Endothelial cell of umbilical vein (primary cell): ENCODE measurements at regions not wholly inside any gene's neighbourhood (a gene's known extent, or its start where the extent isn't known, plus 50 kb on each side); places are given as distances from the start of the nearest gene placed in this dataset.

Experiments
- BruUV-seq: library from RNA; stranded (reverse); fragments of 400-500 nt; replicated peaks from 2 replicates; lab custom pipeline; 2021; lab: Mats Ljungman, UMichigan
- CTCF ChIA-PET: fragments of 300-600, 350-600 bp; sonication (Branson Sonifier 250); formaldehyde crosslinking; loops from one replicate; lab custom pipeline; 2021; ENCODE audit warnings: antibody characterized with exemption, inconsistent platforms; lab: Charles Lee
- POLR2A ChIA-PET: fragments of 300-600, 350-600 bp; sonication (Branson Sonifier 250); formaldehyde crosslinking; loops from one replicate; lab custom pipeline; 2021; ENCODE audit warnings: antibody characterized with exemption, inconsistent platforms; lab: Charles Lee
- DNase-seq: peaks from one replicate; pipeline ENCODE4 v3.0.0-alpha.2; 2011; ENCODE audit warnings: low read depth, low spot score
- FAIRE-seq: peaks from 2 replicates; lab custom pipeline; 2011; peaks lifted over from hg19 to GRCh38; lab: Jason Lieb, UNC
- H2AFZ ChIP-seq: 2 replicates; pipeline ENCODE4 v1.6.0; 2012; ENCODE audit warnings: low read depth, low read length, control low read depth, inconsistent platforms
- H3K27ac ChIP-seq: 2 replicates; pipeline ENCODE4 v1.5.1; 2011; ENCODE audit warnings: low read depth, mild to moderate bottlenecking, control low read depth, low read length, moderate library complexity; ENCODE audit not compliant: insufficient read depth
- H3K27me3 ChIP-seq, 2 experiments: 2 replicates each; pipeline versions ENCODE4 v1.6.0 to v1.6.1; 2011; ENCODE audit warnings: low read length in 2 of 2, mixed read lengths in 1 of 2; ENCODE audit not compliant: control insufficient read depth in 2 of 2, insufficient read depth in 2 of 2
- H3K36me3 ChIP-seq, 2 experiments: 2 replicates in 1 of 2; 3 replicates in 1 of 2; pipeline ENCODE4 v1.5.1; 2011; ENCODE audit warnings: low read length in 2 of 2, mild to moderate bottlenecking in 1 of 2, moderate library complexity in 1 of 2; ENCODE audit not compliant: control insufficient read depth in 2 of 2, insufficient read depth in 2 of 2; ENCODE audit errors: extremely low read depth in 1 of 2
- H3K4me1 ChIP-seq: 3 replicates; pipeline ENCODE4 v1.5.1; 2011; ENCODE audit warnings: mild to moderate bottlenecking, low read length; ENCODE audit not compliant: control insufficient read depth, insufficient read depth; ENCODE audit errors: extremely low read depth
- H3K4me2 ChIP-seq: 2 replicates; pipeline ENCODE4 v1.6.1; 2011; ENCODE audit warnings: low read length, control low read depth, mixed read lengths; ENCODE audit not compliant: insufficient read depth
- H3K4me3 ChIP-seq, 3 experiments: fragments of 200-600 bp in 1 of 3; sonication (generic), shearing (Covaris generic) in 1 of 3; replicated peaks in 1 of 3; 2 replicates each; pipeline ENCODE4 v1.5.1; 2011 to 2016; ENCODE audit warnings: control low read depth in 3 of 3, low read length in 3 of 3, mild to moderate bottlenecking in 2 of 3, inconsistent platforms in 1 of 3, low read depth in 1 of 3, moderate library complexity in 1 of 3; ENCODE audit not compliant: insufficient read depth in 1 of 3
- H3K79me2 ChIP-seq: 2 replicates; pipeline ENCODE4 v1.6.0; 2012; ENCODE audit warnings: low read length, inconsistent platforms; ENCODE audit not compliant: control insufficient read depth, insufficient read depth
- H3K9ac ChIP-seq: replicated peaks from 2 replicates; pipeline ENCODE3; 2011; ENCODE audit warnings: low read length, control low read depth; ENCODE audit not compliant: insufficient read depth; ENCODE audit errors: extremely low read depth
- H3K9me1 ChIP-seq: replicated peaks from 3 replicates; pipeline ENCODE4 v1.6.0; 2011; ENCODE audit warnings: mild to moderate bottlenecking, low read length; ENCODE audit not compliant: control insufficient read depth, insufficient read depth; ENCODE audit errors: extremely low read depth
- H3K9me3 ChIP-seq: replicated peaks from 2 replicates; pipeline ENCODE4 v1.5.1; 2012; ENCODE audit warnings: low read length, inconsistent platforms; ENCODE audit not compliant: control insufficient read depth, insufficient read depth
- H4K20me1 ChIP-seq: replicated peaks from 2 replicates; pipeline ENCODE3; 2011; ENCODE audit warnings: mild to moderate bottlenecking, low read length; ENCODE audit not compliant: control insufficient read depth, insufficient read depth; ENCODE audit errors: extremely low read depth
- CTCF ChIP-seq, 2 donors: IDR thresholded peaks; 1 replicate in 1 of 2; 2 replicates in 1 of 2; pipeline ENCODE4 v1.5.1; 2011; ENCODE audit warnings: low read length in 2 of 2, mild to moderate bottlenecking in 2 of 2, moderate library complexity in 2 of 2, control low read depth in 1 of 2, inconsistent platforms in 1 of 2, low read depth in 1 of 2; ENCODE audit not compliant: insufficient read depth in 1 of 2; ENCODE audit errors: extremely low read depth in 1 of 2
- EZH2 ChIP-seq: IDR thresholded peaks from 2 replicates; pipeline ENCODE4 v1.6.1; 2012; ENCODE audit warnings: borderline replicate concordance, low read depth, mild to moderate bottlenecking, moderate library complexity, low read length, inconsistent platforms; ENCODE audit not compliant: severe bottlenecking
- FOS ChIP-seq: IDR thresholded peaks from 2 replicates; pipeline ENCODE4 v1.6.1; 2011; ENCODE audit warnings: mild to moderate bottlenecking, low read length, moderate library complexity, borderline replicate concordance; ENCODE audit not compliant: insufficient read depth
- GATA2 ChIP-seq: IDR thresholded peaks from 2 replicates; pipeline ENCODE4 v1.7.0; 2011; ENCODE audit warnings: low read depth, mild to moderate bottlenecking, moderate library complexity, mixed read lengths, low read length; ENCODE audit not compliant: insufficient read length, insufficient read depth
- JUN ChIP-seq: IDR thresholded peaks from 2 replicates; pipeline ENCODE4 v1.6.1; 2011; ENCODE audit warnings: borderline replicate concordance, low read depth; ENCODE audit not compliant: insufficient read length, insufficient read depth
- MYC ChIP-seq: IDR thresholded peaks from one replicate; pipeline ENCODE4 v1.6.1; 2011; ENCODE audit warnings: mild to moderate bottlenecking, low read depth, low read length
- POLR2A ChIP-seq: IDR thresholded peaks from 2 replicates; pipeline ENCODE4 v1.6.1; 2012; ENCODE audit warnings: low read depth, mild to moderate bottlenecking, control low read depth, low read length
- POLR2AphosphoS5 ChIP-seq: IDR thresholded peaks from 2 replicates; pipeline ENCODE4 v1.6.1; 2012; ENCODE audit warnings: low read depth, mild to moderate bottlenecking, control low read depth, low read length, moderate library complexity; ENCODE audit not compliant: insufficient read depth
- dilution Hi-C: fragments of 300-500 bp; cut with MboI; formaldehyde crosslinking; loops from one replicate; pipeline ENCODE4 v1.15.0; 2019; ENCODE audit warnings: low sequenced_read_pairs; ENCODE audit not compliant: extremely low pct_ligation_motif_present
- intact Hi-C: fragments of 100-400 bp; cut with micrococcal nuclease; formaldehyde crosslinking; loops from one replicate; pipeline ENCODE4 v1.10.0; 2022
- TF ChIP-seq, protein P1 (sequence below): IDR thresholded peaks from 2 replicates; pipeline ENCODE4 v1.6.1; 2011; ENCODE audit not compliant: insufficient read depth, insufficient read length

- no peak overlapping the region for H2AFZ ChIP-seq
- H3K27ac ChIP-seq: no peak overlapping the region
- peaks cover 2% of the 10 kb centered on the region for H3K9me3 ChIP-seq
- dilution Hi-C loops (no loop called here), intact Hi-C loops (no loop called here)
- no peaks in the 10 kb centered on the region for H3K36me3 ChIP-seq
- H3K4me1 ChIP-seq: no peaks in the 10 kb centered on the region
- no peak overlapping the region for H3K4me3 ChIP-seq
- H4K20me1 ChIP-seq: no peaks in the 10 kb centered on the region
- no TSS peak for BruUV-seq
- H3K27me3 ChIP-seq: no peaks in the 10 kb centered on the region
- FAIRE-seq (no peak), DNase-seq (no peak)
- CTCF ChIA-PET: interaction anchor here (1.5 kb wide), 1 partner anchor 12 kb away, joined by 5 read pairs; no protein-coding TSS in a partner anchor
- H3K9me1 ChIP-seq: no peaks in the 10 kb centered on the region
- POLR2A ChIA-PET: no interaction called here
- H3K79me2 ChIP-seq: no peaks in the 10 kb centered on the region
- H3K4me2 ChIP-seq: no peak overlapping the region
- TF ChIP-seq POLR2A (no peak), MYC (no peak), GATA2 (no peak), EZH2 (no peak), CTCF (IDR thresholded peaks at IDR 0.05; ENCODE audit: extremely low read depth in 1 of 2, insufficient read depth in 1 of 2, low read depth in 1 of 2, low read length in 2 of 2) (no peak), POLR2AphosphoS5 (no peak), FOS (no peak), JUN (no peak)
- TF ChIP-seq, protein P1, sequence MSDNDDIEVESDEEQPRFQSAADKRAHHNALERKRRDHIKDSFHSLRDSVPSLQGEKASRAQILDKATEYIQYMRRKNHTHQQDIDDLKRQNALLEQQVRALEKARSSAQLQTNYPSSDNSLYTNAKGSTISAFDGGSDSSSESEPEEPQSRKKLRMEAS: no peak
- no peak overlapping the region for H3K9ac ChIP-seq
These were observed 162.9 kb upstream of the PLPPR1 start for GRCh38 chr9:100865648-100866047.
